Muscle of leg (tissue), 3 donors: ENCODE measurements at regions not wholly inside any gene's neighbourhood (a gene's known extent, or its start where the extent isn't known, plus 50 kb on each side); places are given as distances from the start of the nearest gene placed in this dataset.

Source experiments
- DNase-seq: peaks from one replicate; pipeline ENCODE4 v3.0.0; 2013
- H3K27ac ChIP-seq: one replicate; pipeline ENCODE4 v1.5.1; 2013; ENCODE audit warnings: mild to moderate bottlenecking, low read length, control low read depth
- H3K27me3 ChIP-seq: one replicate; pipeline ENCODE4 v1.6.1; 2013; ENCODE audit warnings: low read length; ENCODE audit not compliant: control insufficient read depth, insufficient read depth
- H3K36me3 ChIP-seq: one replicate; pipeline ENCODE4 v1.6.1; 2013; ENCODE audit warnings: low read length; ENCODE audit not compliant: control insufficient read depth, insufficient read depth
- H3K4me1 ChIP-seq: one replicate; pipeline ENCODE4 v1.6.1; 2013; ENCODE audit warnings: low read length; ENCODE audit not compliant: control insufficient read depth, insufficient read depth
- H3K4me3 ChIP-seq: one replicate; pipeline ENCODE4 v1.5.1; 2013; ENCODE audit warnings: low read length, control low read depth
- H3K9me3 ChIP-seq: replicated peaks from 2 replicates; pipeline ENCODE4 v1.6.1; 2013; ENCODE audit warnings: low read depth, low read length; ENCODE audit not compliant: control insufficient read depth
- WGBS: methylation state at CpG from one replicate; pipeline ENCODE4 v1.1.5; 2013; ENCODE audit warnings: missing lambda C conversion rate; ENCODE audit not compliant: insufficient coverage; 5-methylcytosine and 5-hydroxymethylcytosine counted together

GRCh38 chr15:95644100-95644875, 686.2 kb upstream of the NR2F2 start:
- WGBS: no CpG with 5 or more reads among the region's 5 CpGs
- no peaks in the 10 kb centered on the region for H3K36me3 ChIP-seq
- no peaks in the 10 kb centered on the region for H3K4me1 ChIP-seq
- peak; percentile 84 for DNase-seq
- H3K4me3 ChIP-seq: no peak overlapping the region
- no peak overlapping the region for H3K27ac ChIP-seq
- no peaks in the 10 kb centered on the region for H3K27me3 ChIP-seq
- H3K9me3 ChIP-seq: no peaks in the 10 kb centered on the region

- DNase-seq: no peak
- no peak overlapping the region for H3K27ac ChIP-seq
- no peak overlapping the region for H3K4me3 ChIP-seq
- no peaks in the 10 kb centered on the region for H3K27me3 ChIP-seq
- H3K9me3 ChIP-seq: no peaks in the 10 kb centered on the region
- H3K36me3 ChIP-seq: no peaks in the 10 kb centered on the region
- 76% methylated on average over 2 of the region's 4 CpGs for WGBS
- H3K4me1 ChIP-seq: no peaks in the 10 kb centered on the region
These were observed 684.6 kb upstream of the NR2F2 start for GRCh38 chr15:95645791-95646338.

GRCh38 chr15:95646484-95647273, 683.8 kb upstream of the NR2F2 start:
- peak; percentile 50 for DNase-seq
- WGBS: no CpG with 5 or more reads among the region's 8 CpGs
- no peaks in the 10 kb centered on the region for H3K4me1 ChIP-seq

GRCh38 chr15:95647531-95648277, 682.8 kb upstream of the NR2F2 start:
- Histone ChIP-seq H3K27me3 (no peaks in the 10 kb centered on the region), H3K4me3 (no peak overlapping the region), H3K4me1 (no peaks in the 10 kb centered on the region), H3K9me3 (no peaks in the 10 kb centered on the region), H3K36me3 (no peaks in the 10 kb centered on the region), H3K27ac (no peak overlapping the region)
- no peak for DNase-seq
- no CpG with 5 or more reads among the region's 10 CpGs for WGBS

More at GRCh38 chr15:95646484-95647273, 683.8 kb upstream of the NR2F2 start:
- H3K36me3 ChIP-seq: no peaks in the 10 kb centered on the region
- H3K27ac ChIP-seq: no peak overlapping the region
- no peaks in the 10 kb centered on the region for H3K27me3 ChIP-seq
- H3K9me3 ChIP-seq: no peaks in the 10 kb centered on the region
- no peak overlapping the region for H3K4me3 ChIP-seq

- H3K27me3 ChIP-seq: no peaks in the 10 kb centered on the region
- H3K4me3 ChIP-seq: no peak overlapping the region
- no peaks in the 10 kb centered on the region for H3K36me3 ChIP-seq
- 100% methylated on average over 1 of the region's 8 CpGs for WGBS
- no peak for DNase-seq
- no peak overlapping the region for H3K27ac ChIP-seq
- H3K9me3 ChIP-seq: no peaks in the 10 kb centered on the region
- no peaks in the 10 kb centered on the region for H3K4me1 ChIP-seq
These were observed 677.1 kb upstream of the NR2F2 start for GRCh38 chr15:95653361-95653805.

- Histone ChIP-seq H3K4me3 (no peak overlapping the region), H3K27me3 (no peaks in the 10 kb centered on the region), H3K9me3 (no peaks in the 10 kb centered on the region), H3K4me1 (no peaks in the 10 kb centered on the region), H3K36me3 (no peaks in the 10 kb centered on the region), H3K27ac (no peak overlapping the region)
- DNase-seq: peak; percentile 20
- WGBS: 80% methylated on average over 1 of the region's 4 CpGs
These were observed 675.4 kb upstream of the NR2F2 start for GRCh38 chr15:95655089-95655607.

GRCh38 chr15:95656595-95656994, 673.9 kb upstream of the NR2F2 start:
- H3K27ac ChIP-seq: no peak overlapping the region
- DNase-seq: no peak
- no peak overlapping the region for H3K4me3 ChIP-seq
- H3K9me3 ChIP-seq: no peaks in the 10 kb centered on the region
- no peaks in the 10 kb centered on the region for H3K4me1 ChIP-seq
- no peaks in the 10 kb centered on the region for H3K27me3 ChIP-seq
- WGBS: no CpG with 5 or more reads among the region's 2 CpGs
- H3K36me3 ChIP-seq: no peaks in the 10 kb centered on the region

- no CpG with 5 or more reads among the region's 3 CpGs for WGBS
- Histone ChIP-seq H3K4me3 (no peak overlapping the region), H3K9me3 (no peaks in the 10 kb centered on the region), H3K27me3 (no peaks in the 10 kb centered on the region), H3K27ac (no peak overlapping the region), H3K4me1 (peaks cover 2% of the 10 kb centered on the region), H3K36me3 (no peaks in the 10 kb centered on the region)
- DNase-seq: no peak
These were observed 671.7 kb upstream of the NR2F2 start for GRCh38 chr15:95658799-95659198.

- 46% methylated on average over 5 of the region's 11 CpGs for WGBS
- peaks cover 4% of the 10 kb centered on the region for H3K4me1 ChIP-seq
- no peaks in the 10 kb centered on the region for H3K9me3 ChIP-seq
- DNase-seq: peak; percentile 52
- no peaks in the 10 kb centered on the region for H3K36me3 ChIP-seq
- no peak overlapping the region for H3K27ac ChIP-seq
- H3K27me3 ChIP-seq: no peaks in the 10 kb centered on the region
- no peak overlapping the region for H3K4me3 ChIP-seq
These were observed 670.8 kb upstream of the NR2F2 start for GRCh38 chr15:95659656-95660055.
